Suprapubic skin (tissue), 4 donors: ENCODE measurements at regions not wholly inside any gene's neighbourhood (a gene's known extent, or its start where the extent isn't known, plus 50 kb on each side); places are given as distances from the start of the nearest gene placed in this dataset.

ENCODE experiments used
- CTCF ChIP-seq, 2 donors: fragments of 200-600 bp in 1 of 2; fragments of 450-650 bp in 1 of 2; sonication (generic) in 1 of 2; IDR thresholded peaks; one replicate each; pipeline ENCODE4 v1.5.1; 2016 to 2019; ENCODE audit warnings: antibody characterized with exemption in 2 of 2, mild to moderate bottlenecking in 1 of 2, moderate library complexity in 1 of 2
- POLR2A ChIP-seq, 2 donors: fragments of 450-650 bp; IDR thresholded peaks; one replicate each; pipeline ENCODE4 v1.6.1; 2017; ENCODE audit warnings: antibody characterized with exemption in 2 of 2, mild to moderate bottlenecking in 2 of 2, moderate library complexity in 2 of 2
- POLR2AphosphoS5 ChIP-seq, 3 donors: sonication (generic); formaldehyde crosslinking; IDR thresholded peaks; one replicate each; pipeline ENCODE4 v1.6.1; 2017; ENCODE audit warnings: antibody characterized with exemption in 3 of 3

- no peak for TF ChIP-seq CTCF (IDR thresholded peaks at IDR 0.05)
- no peak for TF ChIP-seq POLR2A (IDR thresholded peaks at IDR 0.05)
- no peak for TF ChIP-seq POLR2AphosphoS5 (IDR thresholded peaks at IDR 0.05)
Measured at GRCh38 chr2:163066085-163066484, 227.5 kb upstream of the KCNH7 start.
